ENCODE measurements at regions not wholly inside any gene's neighbourhood (a gene's known extent, or its start where the extent isn't known, plus 50 kb on each side); places are given as distances from the start of the nearest gene placed in this dataset.

DNA sequence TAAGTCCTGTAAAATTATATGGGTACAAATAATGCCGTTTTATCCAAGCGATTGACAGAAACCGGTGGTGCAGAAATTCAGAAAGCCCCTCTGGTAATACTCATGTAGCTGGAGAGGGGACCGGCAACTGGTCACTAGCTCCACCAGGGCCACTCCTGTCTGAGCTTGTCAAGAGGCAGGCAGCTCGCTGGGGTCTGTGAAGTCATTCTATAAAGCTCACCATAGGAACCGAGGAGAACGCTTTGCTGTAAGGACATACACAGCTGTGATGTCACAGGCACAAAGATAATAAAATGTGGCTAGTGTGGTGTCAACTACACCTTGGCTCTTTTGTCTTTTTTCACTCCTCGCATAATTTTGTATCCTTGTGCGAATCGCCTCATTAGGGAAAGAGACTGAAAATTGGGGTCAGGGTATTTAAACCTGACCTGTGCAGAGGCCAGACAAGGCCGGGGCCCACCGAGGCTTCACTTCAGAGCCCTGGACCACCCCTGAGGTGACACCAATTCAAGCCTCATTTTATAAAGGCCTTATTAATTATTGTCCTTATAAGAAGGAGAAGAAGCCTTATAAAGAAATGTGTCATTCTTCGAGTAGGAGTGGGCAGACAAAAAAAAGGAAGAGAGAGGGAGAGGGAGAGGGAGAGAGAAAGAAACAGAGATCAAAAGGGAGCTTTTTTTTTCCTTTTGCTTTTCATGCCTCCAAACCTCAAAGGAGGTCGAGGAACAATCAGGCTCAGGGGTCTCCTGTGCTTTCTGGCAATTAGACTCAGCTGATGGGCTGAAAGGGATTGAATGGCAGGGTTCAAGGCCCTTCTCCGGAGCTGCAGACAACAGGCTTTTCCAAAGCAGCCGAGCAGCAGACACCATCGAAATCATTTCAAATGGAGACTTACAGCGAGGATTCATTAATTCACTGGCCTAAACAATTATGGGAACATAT lies 813.3 kb upstream of the ARRDC4 start:
- DNase-seq (ENCODE audit: extremely low read depth in 1 of 11, low read depth in 9 of 11, low spot score in 4 of 11) = no peak

DNA sequence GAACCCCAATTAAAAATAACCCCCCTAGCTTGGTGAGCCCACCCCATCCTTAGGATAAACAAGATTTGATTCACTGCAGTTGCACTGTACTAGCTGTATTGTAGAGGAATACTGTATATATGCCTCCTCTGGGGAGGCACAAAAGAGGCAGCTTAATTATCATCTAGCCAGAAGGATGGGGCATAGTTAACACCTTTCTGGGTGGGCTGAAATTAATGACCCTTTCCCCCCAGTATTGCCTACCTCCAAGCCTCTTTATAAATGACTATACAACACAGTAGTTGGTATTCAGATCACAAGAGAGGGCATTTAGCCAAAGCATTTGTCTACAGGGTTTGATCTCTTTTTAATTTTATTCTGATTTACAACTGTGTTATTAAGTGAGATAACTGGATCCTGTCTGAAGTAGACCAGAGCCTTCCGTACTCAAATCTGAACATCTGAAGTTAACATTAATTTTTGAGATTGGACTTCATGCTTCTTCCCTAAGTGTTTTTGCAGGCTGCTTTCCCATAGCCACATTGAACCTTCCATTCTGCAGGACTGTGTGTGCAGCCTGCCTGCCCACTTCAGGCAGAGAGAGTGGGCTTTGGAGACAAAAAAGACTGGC lies 807.0 kb upstream of the ARRDC4 start:
- DNase-seq (ENCODE audit: extremely low read depth in 1 of 11, low read depth in 9 of 11, low spot score in 4 of 11) = no peak

- DNase-seq (ENCODE audit: extremely low read depth in 1 of 11, low read depth in 9 of 11, low spot score in 4 of 11) = no peak
Observed at GRCh38 chr15:97156739-97157265, 803.7 kb upstream of the ARRDC4 start.

GRCh38 chr15:97162805-97163495 lies 797.6 kb upstream of the ARRDC4 start:
- no peak for DNase-seq (ENCODE audit: extremely low read depth in 1 of 11, low read depth in 9 of 11, low spot score in 4 of 11)

- DNase-seq (ENCODE audit: extremely low read depth in 1 of 11, low read depth in 9 of 11, low spot score in 4 of 11) = no peak
Observed at GRCh38 chr15:97165205-97165604, 795.3 kb upstream of the ARRDC4 start.

DNA sequence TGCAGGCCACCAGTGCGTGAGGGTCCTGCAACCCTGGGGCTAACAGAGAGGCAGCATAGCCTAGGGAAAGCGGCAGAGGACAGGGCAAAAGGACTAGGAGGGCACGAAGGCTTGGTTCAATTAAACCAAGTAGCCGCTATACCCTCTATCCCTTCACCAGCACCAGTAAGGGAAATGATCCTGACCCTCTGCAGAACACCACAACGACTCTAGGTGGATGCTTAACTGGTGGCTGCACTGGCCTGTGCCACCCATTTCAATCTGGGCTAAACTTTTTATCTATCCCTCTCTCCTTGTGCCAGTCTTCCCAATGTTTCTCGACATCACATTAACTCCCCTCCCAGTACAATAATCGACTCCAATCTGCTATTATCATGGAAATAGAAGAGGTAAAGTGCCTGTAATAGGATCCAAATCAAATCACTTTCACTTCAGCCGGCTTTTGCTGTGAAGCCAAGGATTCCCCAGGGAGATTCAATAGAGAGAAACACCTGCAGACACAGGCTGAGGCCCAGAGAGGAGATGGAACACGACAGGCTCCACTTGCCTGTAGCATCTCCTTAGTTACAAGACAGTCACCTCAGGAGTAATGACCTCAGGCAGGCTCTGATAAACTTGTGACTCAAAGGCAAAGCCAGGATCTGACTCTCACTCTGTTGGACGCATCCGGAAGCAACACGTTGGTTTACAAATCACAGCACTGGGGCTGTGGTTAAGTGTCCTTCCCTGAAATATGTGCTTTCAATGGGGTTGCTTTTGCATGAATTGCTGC lies 791.6 kb upstream of the ARRDC4 start:
- no peak for DNase-seq (ENCODE audit: extremely low read depth in 1 of 11, low read depth in 9 of 11, low spot score in 4 of 11)

DNA sequence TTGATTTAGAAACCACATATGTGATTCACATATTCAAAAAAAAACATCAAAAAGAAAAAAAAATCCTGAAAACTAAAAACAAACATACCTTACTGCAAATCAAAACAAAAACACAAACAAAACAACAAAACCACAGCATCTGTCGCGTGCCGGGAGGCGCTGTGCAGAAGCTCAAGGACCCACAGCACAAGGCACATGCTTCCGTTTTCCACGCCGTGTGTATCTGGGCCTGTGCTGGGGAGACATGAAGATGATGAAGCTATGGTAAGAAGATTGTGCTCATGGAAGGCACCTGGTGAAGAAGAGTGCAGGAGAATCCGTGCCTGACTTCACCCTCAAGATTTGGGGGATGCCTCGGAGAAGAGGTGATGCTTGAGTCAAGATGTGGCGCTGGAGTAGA lies 788.9 kb upstream of the ARRDC4 start:
- DNase-seq (ENCODE audit: extremely low read depth in 1 of 11, low read depth in 9 of 11, low spot score in 4 of 11) = no peak

GRCh38 chr15:97174886-97175540 lies 785.5 kb upstream of the ARRDC4 start:
- DNase-seq (ENCODE audit: extremely low read depth in 1 of 11, low read depth in 9 of 11, low spot score in 4 of 11) = no peak

DNA sequence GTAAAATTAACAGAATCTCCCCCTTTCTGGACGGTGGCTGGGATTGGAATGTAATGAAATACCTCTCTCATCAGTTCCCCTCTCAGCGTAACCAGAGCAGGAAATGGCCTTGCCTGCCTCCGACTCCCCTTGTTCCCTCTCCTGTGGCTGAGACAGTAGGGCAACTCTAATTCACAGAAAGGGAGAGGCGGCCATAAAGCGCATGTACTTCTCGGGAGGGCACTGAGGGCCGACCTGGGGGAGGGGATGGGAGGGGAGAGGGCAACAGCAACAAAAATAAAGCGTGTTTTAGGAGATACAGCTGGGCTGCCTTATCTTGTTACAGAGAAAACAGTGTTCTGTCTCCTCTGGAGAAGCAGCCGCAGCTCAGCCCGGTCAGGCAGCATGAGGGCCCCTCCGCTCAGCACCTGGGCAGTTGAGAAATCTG lies 783.3 kb upstream of the ARRDC4 start:
- DNase-seq (ENCODE audit: extremely low read depth in 1 of 11, low read depth in 9 of 11, low spot score in 4 of 11) = peak; percentile 40 to 86 (median 69)

GRCh38 chr15:97182581-97182980 lies 777.9 kb upstream of the ARRDC4 start:
- DNase-seq (ENCODE audit: extremely low read depth in 1 of 11, low read depth in 9 of 11, low spot score in 4 of 11) = no peak

DNA sequence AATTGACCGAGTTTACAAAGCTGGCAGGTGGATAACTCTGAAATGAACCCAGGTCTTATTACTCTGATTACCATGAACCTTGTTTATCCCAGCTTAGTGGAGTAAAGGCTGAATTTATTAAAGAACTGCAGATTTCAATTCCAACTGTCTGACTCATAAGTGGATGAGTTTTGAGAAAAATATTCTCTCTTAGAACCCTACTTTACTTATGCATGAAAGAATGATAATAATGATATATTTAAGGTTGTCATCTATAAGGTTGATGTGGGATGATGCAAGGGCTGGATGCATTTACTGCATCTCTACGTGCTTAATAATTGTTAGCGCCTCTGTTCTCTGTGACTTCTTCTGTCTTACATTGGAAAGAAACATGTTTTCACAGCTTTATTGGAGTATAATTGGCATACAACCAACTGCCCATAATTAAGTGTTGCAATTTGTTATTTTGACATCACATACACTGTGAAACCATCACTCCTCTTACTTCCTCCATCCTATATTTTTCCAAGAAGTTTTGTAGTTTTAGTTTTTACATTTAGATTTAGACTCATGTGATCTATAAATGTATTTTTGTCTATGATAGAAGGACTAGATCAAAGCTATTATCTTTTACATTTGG lies 771.2 kb upstream of the ARRDC4 start:
- DNase-seq (ENCODE audit: extremely low read depth in 1 of 11, low read depth in 9 of 11, low spot score in 4 of 11) = no peak

DNA sequence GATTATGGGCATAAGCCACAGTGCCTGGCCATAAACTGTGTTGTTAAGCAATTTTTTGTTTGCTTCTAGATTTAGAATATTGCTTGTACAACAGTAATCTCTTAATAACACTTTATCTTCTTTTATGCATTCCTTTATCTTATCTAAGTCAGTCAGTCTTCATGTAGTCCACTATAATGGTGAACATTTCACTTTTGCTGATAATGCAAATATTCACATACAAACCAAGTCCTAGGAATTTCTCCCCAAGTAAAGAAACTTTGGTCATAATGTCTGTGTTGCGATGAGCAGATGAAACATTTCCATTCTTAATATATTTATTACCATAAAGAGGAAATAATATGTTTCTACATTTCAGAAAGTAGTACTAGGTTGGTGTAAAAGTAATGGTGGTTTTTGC lies 765.8 kb upstream of the ARRDC4 start:
- DNase-seq (ENCODE audit: extremely low read depth in 1 of 11, low read depth in 9 of 11, low spot score in 4 of 11) = no peak

DNA sequence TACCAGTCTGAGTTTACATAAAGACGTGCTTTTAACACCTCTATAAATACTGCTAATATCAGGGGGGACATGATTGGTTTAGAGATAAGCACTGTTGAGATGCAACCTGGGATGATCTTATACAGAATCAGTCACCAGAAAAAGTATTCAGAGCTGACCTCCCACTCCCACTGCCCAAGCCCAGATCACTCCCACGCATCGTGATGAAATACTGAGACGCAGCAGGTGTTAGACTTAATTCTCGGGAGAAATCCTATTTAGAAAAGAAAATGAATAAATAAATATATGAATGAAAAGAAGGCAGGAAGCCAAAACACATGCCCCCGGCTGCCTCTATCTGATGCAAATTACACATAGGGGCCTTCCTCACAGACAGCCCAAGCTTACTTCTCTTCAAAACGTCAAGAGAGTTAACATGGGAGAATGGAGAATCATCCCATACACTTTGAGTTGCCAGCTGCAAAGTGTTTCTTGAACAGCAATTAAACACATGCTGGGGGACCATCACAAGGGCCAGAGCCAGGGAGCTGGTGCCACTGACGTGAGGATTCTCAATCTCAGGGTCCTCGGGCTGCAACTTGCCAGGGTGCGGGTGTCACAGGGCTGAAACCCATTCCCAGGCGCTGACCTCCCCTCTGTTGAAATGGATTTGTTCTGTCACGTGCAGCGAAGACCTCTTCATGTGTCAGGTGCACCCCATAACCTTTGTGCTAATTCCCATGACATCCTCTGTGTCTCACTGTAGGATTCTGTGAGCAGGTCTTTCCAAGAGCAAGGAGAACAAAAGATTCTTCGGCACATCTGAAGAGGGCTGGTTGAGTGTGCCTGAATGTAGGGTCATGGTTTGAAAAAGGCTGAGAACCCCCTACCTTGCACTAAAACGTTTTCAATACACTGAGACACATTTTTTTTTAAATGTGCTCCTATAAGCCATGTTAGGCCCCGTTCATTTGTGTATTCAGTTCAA lies 764.2 kb upstream of the ARRDC4 start:
- DNase-seq (ENCODE audit: extremely low read depth in 1 of 11, low read depth in 9 of 11, low spot score in 4 of 11) = peak in 4 of 11 donors; percentile 13 to 38 (median 24)

DNA sequence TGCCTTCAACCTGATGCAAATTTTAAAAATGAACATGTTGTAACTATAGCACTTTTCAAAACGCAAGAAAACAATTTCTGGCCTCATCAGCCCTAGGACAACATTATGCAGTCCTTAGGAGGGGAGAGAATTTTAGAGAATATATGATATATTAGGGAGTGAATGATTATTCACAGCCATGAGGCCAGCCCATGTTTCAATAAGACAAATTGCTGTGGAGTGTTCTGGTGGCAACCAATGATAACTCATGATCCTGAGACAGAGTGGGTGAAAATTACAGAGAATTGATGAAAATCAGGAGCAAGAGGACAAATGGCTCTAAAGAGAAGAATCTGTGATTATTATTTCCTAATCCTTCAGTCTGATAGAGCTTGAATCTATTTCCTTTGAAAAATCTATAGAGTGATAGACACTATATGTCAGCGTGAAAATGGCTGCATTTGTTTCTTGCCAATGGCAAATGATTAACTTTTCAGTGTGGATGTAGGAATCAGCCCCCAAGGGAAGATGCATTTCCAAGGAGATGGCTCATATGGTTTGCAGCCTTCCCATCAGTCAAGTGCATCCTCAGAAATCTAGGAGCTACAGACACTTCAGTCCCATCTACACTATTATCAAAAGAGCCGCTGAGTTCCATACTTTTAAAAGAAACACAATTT lies 761.0 kb upstream of the ARRDC4 start:
- no peak for DNase-seq (ENCODE audit: extremely low read depth in 1 of 11, low read depth in 9 of 11, low spot score in 4 of 11)

- DNase-seq (ENCODE audit: extremely low read depth in 1 of 11, low read depth in 9 of 11, low spot score in 4 of 11) = no peak
Observed at GRCh38 chr15:97200161-97200560, 760.3 kb upstream of the ARRDC4 start.

DNA sequence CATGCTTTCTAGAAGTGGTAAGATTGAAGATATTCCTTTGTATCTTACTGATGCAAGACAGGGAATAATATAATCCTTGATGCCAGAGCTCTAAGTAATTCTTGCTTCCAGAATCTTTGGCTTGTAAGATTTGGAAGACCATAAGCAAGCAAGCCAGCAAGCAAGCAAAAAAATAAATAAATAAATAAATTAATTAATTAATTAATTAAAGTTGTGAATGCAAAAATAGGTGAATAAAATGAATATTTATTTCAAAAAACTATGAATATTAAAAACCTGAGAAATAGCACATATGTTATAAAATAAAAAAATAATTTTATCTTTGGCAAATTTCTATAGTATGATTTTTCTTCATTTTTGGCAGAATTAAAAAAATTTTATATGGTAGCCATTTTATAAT lies 750.2 kb upstream of the ARRDC4 start:
- DNase-seq (ENCODE audit: extremely low read depth in 1 of 11, low read depth in 9 of 11, low spot score in 4 of 11) = no peak

Data from renal cortex interstitium (tissue), 11 donors.